Thyroid gland (tissue), 4 donors: ENCODE measurements at regions not wholly inside any gene's neighbourhood (a gene's known extent, or its start where the extent isn't known, plus 50 kb on each side); places are given as distances from the start of the nearest gene placed in this dataset.

Experiments used
- DNase-seq, 2 donors: peaks; one replicate each; pipeline ENCODE4 v3.0.0-alpha.2; 2019
- H3K27ac ChIP-seq, 3 donors: fragments of 200-600 bp; sonication (generic); 1 replicate in 2 of 3; 2 replicates in 1 of 3; pipeline ENCODE4 v1.5.1; 2016 to 2019; ENCODE audit warnings: mild to moderate bottlenecking in 1 of 3, moderate library complexity in 1 of 3
- H3K27me3 ChIP-seq: fragments of 200-600 bp; sonication (generic); one replicate; pipeline ENCODE4 v1.5.1; 2019
- H3K36me3 ChIP-seq, 2 donors: fragments of 200-600 bp; sonication (generic); one replicate each; pipeline ENCODE4 v1.5.1; 2016 to 2019
- H3K4me1 ChIP-seq, 2 donors: fragments of 200-600 bp; sonication (generic); one replicate each; pipeline ENCODE4 v1.5.1; 2017 to 2019
- H3K4me3 ChIP-seq, 3 donors: fragments of 200-600 bp; sonication (generic); replicated peaks in 1 of 3; 1 replicate in 2 of 3; 2 replicates in 1 of 3; pipeline ENCODE4 v1.5.1; 2016; ENCODE audit warnings: mild to moderate bottlenecking in 1 of 3
- H3K9me3 ChIP-seq: fragments of 200-600 bp; sonication (generic); one replicate; pipeline ENCODE4 v1.5.1; 2017
- CTCF ChIP-seq, 6 experiments: fragments of 200-600 bp in 3 of 6; fragments of 450-650 bp in 3 of 6; sonication (generic) in 3 of 6; IDR thresholded peaks; one replicate each; pipeline ENCODE4 v1.5.1; 2016 to 2019; ENCODE audit warnings: antibody characterized with exemption in 6 of 6, mild to moderate bottlenecking in 2 of 6, inconsistent platforms in 1 of 6, moderate library complexity in 1 of 6
- POLR2A ChIP-seq, 2 donors: fragments of 450-650 bp; IDR thresholded peaks; one replicate each; pipeline ENCODE4 v1.6.1; 2017; ENCODE audit warnings: antibody characterized with exemption in 2 of 2, mild to moderate bottlenecking in 2 of 2, moderate library complexity in 1 of 2
- WGBS, 2 donors: methylation state at CpG; one replicate each; pipeline ENCODE4 v1.1.5; 2017; 5-methylcytosine and 5-hydroxymethylcytosine counted together
- intact Hi-C: fragments of 100-400 bp; cut with DNase I; formaldehyde crosslinking; loops from one replicate; pipeline ENCODE4 v1.15.1; 2023

GRCh38 chr6:1082285-1082935, 229.5 kb upstream of the FOXQ1 start:
- Histone ChIP-seq H3K27ac (no peak overlapping the region), H3K9me3 (no peaks in the 10 kb centered on the region), H3K36me3 (no peaks in the 10 kb centered on the region), H3K4me3 (no peak overlapping the region), H3K27me3 (no peaks in the 10 kb centered on the region), H3K4me1 (peaks cover 0 to 6% of the 10 kb centered on the region in 2 donors)
- no peak for TF ChIP-seq POLR2A (IDR thresholded peaks at IDR 0.05)
- TF ChIP-seq CTCF (IDR thresholded peaks at IDR 0.05), result no peak
- intact Hi-C loops, result no loop called here
- no peak for DNase-seq
- 75 to 81% methylated on average over 11 of the region's 11 CpGs for WGBS, 2 donors

GRCh38 chr6:1081551-1082284, 230.2 kb upstream of the FOXQ1 start:
- H3K27ac ChIP-seq, result no peak overlapping the region
- DNase-seq, result no peak
- H3K4me3 ChIP-seq, result no peak overlapping the region
- H3K36me3 ChIP-seq, result no peaks in the 10 kb centered on the region
- H3K27me3 ChIP-seq, result no peaks in the 10 kb centered on the region
- no peaks in the 10 kb centered on the region for H3K9me3 ChIP-seq
- WGBS, 2 donors, result 73 to 80% methylated on average over 7 of the region's 7 CpGs
- TF ChIP-seq POLR2A (IDR thresholded peaks at IDR 0.05) (no peak), CTCF (IDR thresholded peaks at IDR 0.05) (no peak)
- intact Hi-C loops, result no loop called here
- peaks cover 0 to 9% of the 10 kb centered on the region in 2 donors for H3K4me1 ChIP-seq

GRCh38 chr6:1080453-1081337, 231.2 kb upstream of the FOXQ1 start:
- Histone ChIP-seq H3K27me3 (no peaks in the 10 kb centered on the region), H3K9me3 (no peaks in the 10 kb centered on the region), H3K4me3 (no peak overlapping the region), H3K27ac (no peak overlapping the region), H3K36me3 (no peaks in the 10 kb centered on the region), H3K4me1 (peaks cover 0 to 13% of the 10 kb centered on the region in 2 donors)
- 92 to 95% methylated on average over 27 to 34 of the region's 34 CpGs for whole genome bisulfite sequencing, 2 donors
- no peak for DNase-seq
- intact Hi-C loops, result no loop called here
- TF ChIP-seq CTCF (IDR thresholded peaks at IDR 0.05) (no peak), POLR2A (IDR thresholded peaks at IDR 0.05) (no peak)

- H3K4me3 ChIP-seq, result no peak overlapping the region
These were observed 232.4 kb upstream of the FOXQ1 start for GRCh38 chr6:1079525-1079924.

More at GRCh38 chr6:1079525-1079924, 232.4 kb upstream of the FOXQ1 start:
- WGBS, 2 donors, result 61 to 66% methylated on average over 6 of the region's 6 CpGs
- H3K9me3 ChIP-seq, result no peaks in the 10 kb centered on the region
- H3K27ac ChIP-seq, result no peak overlapping the region
- H3K4me1 ChIP-seq, result peaks cover 0 to 13% of the 10 kb centered on the region in 2 donors
- H3K27me3 ChIP-seq, result no peaks in the 10 kb centered on the region
- TF ChIP-seq CTCF (IDR thresholded peaks at IDR 0.05), result no peak
- no peak for TF ChIP-seq POLR2A (IDR thresholded peaks at IDR 0.05)
- intact Hi-C loops, result no loop called here
- peak; percentile 29 to 39 for DNase-seq
- H3K36me3 ChIP-seq, result no peaks in the 10 kb centered on the region
